Stimulated activated effector memory CD8-positive, alpha-beta T cell treated with anti-CD3 and anti-CD28 coated beads, Interleukin-12 subunit alpha, Interleukin-12 subunit beta, amount 100 ng/mL, for 72 hours (primary cell): ENCODE measurements at regions not wholly inside any gene's neighbourhood (a gene's known extent, or its start where the extent isn't known, plus 50 kb on each side); places are given as distances from the start of the nearest gene placed in this dataset.

Source experiments
- ATAC-seq: fragments of 150-1000 bp; cut with Tn5 transposase; 2 replicates; pipeline ENCODE4 v1.10.0; 2021
- DNase-seq, 2 donors: peaks; one replicate each; pipeline ENCODE4 v3.0.0; 2021 to 2022; ENCODE audit warnings: low spot score in 2 of 2
- H3K27ac Mint-ChIP-seq: one replicate; pipeline ENCODE4 v1.8.0; 2022; ENCODE audit warnings: mild to moderate bottlenecking, mixed read lengths
- H3K36me3 Mint-ChIP-seq: one replicate; pipeline ENCODE4 v1.8.0; 2022; ENCODE audit warnings: mild to moderate bottlenecking, mixed read lengths
- H3K4me1 Mint-ChIP-seq: one replicate; pipeline ENCODE4 v1.8.0; 2022; ENCODE audit warnings: mixed read lengths
- H3K4me3 Mint-ChIP-seq: one replicate; pipeline ENCODE4 v1.8.0; 2022; ENCODE audit warnings: mild to moderate bottlenecking, mixed read lengths
- H3K9me3 Mint-ChIP-seq: one replicate; pipeline ENCODE4 v1.8.0; 2022; ENCODE audit warnings: mixed read lengths

GRCh38 chr16:54447576-54448440 lies 161.2 kb upstream of the IRX3 start:
- Mint-ChIP-seq H3K4me1 (no peaks in the 10 kb centered on the region), H3K27ac (no peak overlapping the region), H3K9me3 (no peaks in the 10 kb centered on the region), H3K36me3 (no peaks in the 10 kb centered on the region), H3K4me3 (no peak overlapping the region)
- DNase-seq (no peak), ATAC-seq (peak; percentile 27)

DNA sequence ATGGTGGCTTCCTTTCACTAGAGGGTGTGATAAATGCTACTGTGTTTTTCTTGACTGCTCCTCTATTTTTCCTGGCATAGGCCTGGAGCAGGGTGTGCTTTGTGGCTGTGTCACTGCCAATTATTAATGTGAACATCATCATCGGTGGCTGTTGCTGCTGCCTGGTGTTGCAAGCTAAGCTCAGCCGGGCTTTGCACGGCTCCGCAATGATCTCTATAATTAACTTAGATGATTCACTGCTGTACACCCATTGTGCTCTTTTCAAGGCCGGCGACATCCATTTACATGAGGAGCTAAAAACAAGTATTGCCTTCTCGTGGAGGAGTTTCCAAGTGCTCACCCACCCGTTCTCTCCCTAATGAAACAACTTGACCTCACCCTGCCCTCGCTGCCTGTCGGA lies 160.1 kb upstream of the IRX3 start:
- H3K4me3 Mint-ChIP-seq, result no peak overlapping the region
- ATAC-seq (no peak), DNase-seq (no peak)
- H3K27ac Mint-ChIP-seq, result no peak overlapping the region
- no peaks in the 10 kb centered on the region for H3K9me3 Mint-ChIP-seq
- no peaks in the 10 kb centered on the region for H3K4me1 Mint-ChIP-seq
- H3K36me3 Mint-ChIP-seq, result no peaks in the 10 kb centered on the region

DNA sequence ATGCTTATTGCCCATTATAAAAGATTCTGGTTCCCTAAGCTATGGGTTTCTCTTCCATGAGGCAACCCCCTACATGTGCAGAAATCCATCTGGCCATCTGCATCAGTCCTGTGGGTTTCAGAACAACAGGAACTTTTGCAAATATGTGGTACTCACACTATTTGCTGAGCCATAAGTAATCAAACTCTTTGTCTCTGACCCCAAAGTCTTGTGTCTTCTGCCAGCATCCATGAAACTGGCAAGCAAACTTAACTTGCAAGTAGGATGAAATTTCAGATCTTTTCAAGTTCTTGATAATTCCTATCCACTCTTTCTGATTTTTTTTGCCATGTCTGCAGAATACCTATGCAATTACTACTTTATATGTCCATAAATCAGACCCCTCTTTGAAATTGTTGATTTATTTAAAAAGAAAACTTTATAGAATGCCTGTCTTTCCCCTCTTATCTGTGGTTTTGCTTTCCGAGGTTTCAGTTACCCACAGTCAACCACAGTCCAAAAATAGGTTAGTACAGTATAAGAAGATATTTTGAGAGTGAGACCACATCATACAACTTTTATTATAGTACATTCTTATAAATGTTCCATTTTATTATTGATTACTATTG lies 158.4 kb upstream of the IRX3 start:
- H3K4me1 Mint-ChIP-seq, result no peaks in the 10 kb centered on the region
- H3K4me3 Mint-ChIP-seq, result no peak overlapping the region
- H3K9me3 Mint-ChIP-seq, result no peaks in the 10 kb centered on the region
- no peak overlapping the region for H3K27ac Mint-ChIP-seq
- H3K36me3 Mint-ChIP-seq, result no peaks in the 10 kb centered on the region
- no peak for ATAC-seq
- no peak for DNase-seq

- no peak for ATAC-seq
- no peak for DNase-seq
- H3K9me3 Mint-ChIP-seq, result no peaks in the 10 kb centered on the region
Observed at GRCh38 chr16:54443839-54444238, 157.3 kb upstream of the IRX3 start.

DNA sequence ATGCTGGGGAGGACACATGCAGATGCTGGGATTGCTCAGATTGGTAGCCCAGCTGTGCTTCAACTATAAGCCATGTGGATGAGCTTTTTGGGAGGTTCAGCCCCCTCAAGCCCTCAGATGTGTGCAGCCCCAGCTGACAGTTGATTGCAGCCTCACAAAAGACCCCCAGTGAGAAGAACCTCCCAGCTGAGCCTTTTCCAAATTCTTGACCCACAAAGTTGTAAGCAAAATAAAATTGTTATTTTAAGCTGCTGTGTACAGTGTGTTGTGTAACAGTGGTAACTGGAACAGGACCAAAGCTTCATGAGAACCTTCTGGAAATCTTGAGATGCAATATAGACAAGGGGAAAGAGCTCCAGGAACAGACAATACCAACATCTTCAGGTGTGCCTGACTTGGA lies 156.8 kb upstream of the IRX3 start:
- Mint-ChIP-seq H3K4me3 (no peak overlapping the region), H3K4me1 (no peaks in the 10 kb centered on the region), H3K36me3 (no peaks in the 10 kb centered on the region), H3K9me3 (no peaks in the 10 kb centered on the region), H3K27ac (no peak overlapping the region)
- DNase-seq (no peak), ATAC-seq (no peak)

More at GRCh38 chr16:54443839-54444238, 157.3 kb upstream of the IRX3 start:
- Mint-ChIP-seq H3K4me1 (no peaks in the 10 kb centered on the region), H3K36me3 (no peaks in the 10 kb centered on the region), H3K4me3 (no peak overlapping the region), H3K27ac (no peak overlapping the region)

GRCh38 chr16:54442864-54443263 lies 156.3 kb upstream of the IRX3 start:
- no peaks in the 10 kb centered on the region for H3K9me3 Mint-ChIP-seq
- no peaks in the 10 kb centered on the region for H3K36me3 Mint-ChIP-seq
- no peaks in the 10 kb centered on the region for H3K4me1 Mint-ChIP-seq
- ATAC-seq (no peak), DNase-seq (no peak)
- H3K27ac Mint-ChIP-seq, result no peak overlapping the region
- no peak overlapping the region for H3K4me3 Mint-ChIP-seq

GRCh38 chr16:54438469-54438868 lies 151.9 kb upstream of the IRX3 start:
- Mint-ChIP-seq H3K9me3 (no peaks in the 10 kb centered on the region), H3K27ac (no peak overlapping the region), H3K36me3 (no peaks in the 10 kb centered on the region), H3K4me1 (no peaks in the 10 kb centered on the region), H3K4me3 (no peak overlapping the region)
- DNase-seq, result no peak
- ATAC-seq, result no peak

- DNase-seq (no peak), ATAC-seq (no peak)
- Mint-ChIP-seq H3K9me3 (no peaks in the 10 kb centered on the region), H3K36me3 (no peaks in the 10 kb centered on the region), H3K27ac (no peak overlapping the region), H3K4me1 (no peaks in the 10 kb centered on the region), H3K4me3 (no peak overlapping the region)
Observed at GRCh38 chr16:54437921-54438320, 151.3 kb upstream of the IRX3 start.

DNA sequence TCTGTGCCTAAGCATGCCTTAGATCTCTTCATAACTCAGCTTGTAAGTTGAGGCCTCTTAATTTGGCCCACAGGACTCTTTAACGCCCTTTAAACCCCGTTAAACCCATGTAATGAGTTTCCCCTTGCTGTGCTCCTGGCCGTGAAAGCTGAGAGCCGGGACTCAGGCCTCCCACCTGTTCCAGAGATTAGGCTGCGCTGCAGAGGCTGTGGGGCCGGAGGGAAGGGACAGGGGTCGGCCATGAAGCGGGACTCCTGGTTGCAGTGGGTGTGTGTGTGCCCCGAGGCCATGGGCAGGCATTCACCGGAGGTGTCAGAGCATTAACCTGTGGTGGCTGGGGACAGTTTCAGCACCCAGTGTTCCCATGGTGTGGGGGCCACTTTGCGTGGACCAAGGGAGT lies 150.8 kb upstream of the IRX3 start:
- no peaks in the 10 kb centered on the region for H3K4me1 Mint-ChIP-seq
- ATAC-seq (no peak), DNase-seq (no peak)
- H3K27ac Mint-ChIP-seq, result no peak overlapping the region
- H3K36me3 Mint-ChIP-seq, result no peaks in the 10 kb centered on the region
- no peak overlapping the region for H3K4me3 Mint-ChIP-seq
- H3K9me3 Mint-ChIP-seq, result no peaks in the 10 kb centered on the region

GRCh38 chr16:54436346-54436745 lies 149.8 kb upstream of the IRX3 start:
- Mint-ChIP-seq H3K27ac (no peak overlapping the region), H3K36me3 (no peaks in the 10 kb centered on the region)

GRCh38 chr16:54434859-54435258 lies 148.3 kb upstream of the IRX3 start:
- ATAC-seq (no peak), DNase-seq (no peak)
- Mint-ChIP-seq H3K27ac (no peak overlapping the region), H3K9me3 (peaks cover 3% of the 10 kb centered on the region), H3K4me1 (no peaks in the 10 kb centered on the region), H3K4me3 (no peak overlapping the region), H3K36me3 (no peaks in the 10 kb centered on the region)

More at GRCh38 chr16:54436346-54436745, 149.8 kb upstream of the IRX3 start:
- no peaks in the 10 kb centered on the region for H3K4me1 Mint-ChIP-seq
- H3K9me3 Mint-ChIP-seq, result no peaks in the 10 kb centered on the region
- DNase-seq, result no peak
- H3K4me3 Mint-ChIP-seq, result no peak overlapping the region
- ATAC-seq, result no peak

DNA sequence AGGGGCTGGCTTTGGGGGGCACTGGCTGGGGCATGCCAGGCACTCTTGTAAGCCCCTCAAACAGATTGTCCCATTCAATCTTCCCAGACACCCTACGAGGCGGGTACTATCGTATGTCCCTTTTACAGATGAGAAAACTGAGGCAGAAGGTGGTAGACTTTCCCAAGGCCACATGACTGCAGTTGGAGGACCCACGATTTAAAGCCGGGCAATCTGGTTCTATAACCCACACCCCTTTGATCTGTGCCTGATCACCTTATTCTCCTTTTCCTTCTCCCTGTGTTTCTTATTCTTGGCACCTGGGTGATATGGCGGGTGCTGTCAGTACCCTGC lies 146.3 kb upstream of the IRX3 start:
- H3K36me3 Mint-ChIP-seq, result no peaks in the 10 kb centered on the region
- no peak for ATAC-seq
- peaks cover 3% of the 10 kb centered on the region for H3K9me3 Mint-ChIP-seq

DNA sequence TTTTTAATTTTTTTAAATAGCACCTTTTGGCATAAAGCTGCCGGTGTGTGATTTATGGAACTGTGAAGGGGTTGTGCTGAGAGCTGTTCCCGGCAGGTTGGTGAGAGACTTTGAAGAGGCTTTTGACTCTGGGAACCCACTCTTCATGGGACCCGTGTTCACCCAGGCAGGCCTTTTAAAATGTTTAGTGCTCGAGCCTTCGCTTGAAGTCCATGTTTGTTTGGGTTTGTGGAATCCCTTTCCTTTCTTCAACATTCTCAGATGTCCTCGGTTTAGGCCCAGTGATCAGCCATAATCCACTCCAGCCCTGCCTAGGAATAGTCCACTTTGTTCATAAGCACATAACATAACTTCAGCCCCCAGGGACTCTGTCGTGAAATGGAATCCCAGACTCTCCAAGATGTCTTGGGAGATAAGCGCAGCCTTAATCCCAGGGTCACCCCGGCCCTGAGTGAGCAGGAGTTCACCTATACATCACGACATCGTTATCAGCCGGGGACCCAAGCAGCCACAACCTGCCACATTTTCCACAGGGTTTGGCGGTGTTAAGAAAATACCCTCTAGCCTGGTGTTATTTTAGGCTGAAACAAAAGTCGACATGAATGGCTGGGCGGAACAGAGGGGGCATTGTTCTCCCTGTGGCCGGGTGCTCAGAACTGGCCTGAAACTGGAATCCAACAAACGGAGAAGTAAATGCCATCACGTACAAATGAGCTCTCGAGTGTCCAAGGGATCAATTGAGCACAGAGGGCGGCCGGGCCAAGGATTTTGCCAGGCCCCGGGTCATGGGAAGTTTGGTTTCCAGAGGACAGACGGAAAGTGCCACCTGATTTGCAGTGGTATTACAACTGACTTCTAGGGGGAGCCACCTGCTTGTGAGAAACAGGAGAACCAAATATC lies 145.7 kb upstream of the IRX3 start:
- DNase-seq (no peak), ATAC-seq (no peak)
- Mint-ChIP-seq H3K27ac (no peak overlapping the region), H3K36me3 (no peaks in the 10 kb centered on the region), H3K4me3 (no peak overlapping the region), H3K9me3 (peaks cover 3% of the 10 kb centered on the region), H3K4me1 (no peaks in the 10 kb centered on the region)

More for the DNA sequence above, 146.3 kb upstream of the IRX3 start:
- H3K4me3 Mint-ChIP-seq, result no peak overlapping the region
- DNase-seq, result no peak
- no peaks in the 10 kb centered on the region for H3K4me1 Mint-ChIP-seq
- H3K27ac Mint-ChIP-seq, result no peak overlapping the region

DNA sequence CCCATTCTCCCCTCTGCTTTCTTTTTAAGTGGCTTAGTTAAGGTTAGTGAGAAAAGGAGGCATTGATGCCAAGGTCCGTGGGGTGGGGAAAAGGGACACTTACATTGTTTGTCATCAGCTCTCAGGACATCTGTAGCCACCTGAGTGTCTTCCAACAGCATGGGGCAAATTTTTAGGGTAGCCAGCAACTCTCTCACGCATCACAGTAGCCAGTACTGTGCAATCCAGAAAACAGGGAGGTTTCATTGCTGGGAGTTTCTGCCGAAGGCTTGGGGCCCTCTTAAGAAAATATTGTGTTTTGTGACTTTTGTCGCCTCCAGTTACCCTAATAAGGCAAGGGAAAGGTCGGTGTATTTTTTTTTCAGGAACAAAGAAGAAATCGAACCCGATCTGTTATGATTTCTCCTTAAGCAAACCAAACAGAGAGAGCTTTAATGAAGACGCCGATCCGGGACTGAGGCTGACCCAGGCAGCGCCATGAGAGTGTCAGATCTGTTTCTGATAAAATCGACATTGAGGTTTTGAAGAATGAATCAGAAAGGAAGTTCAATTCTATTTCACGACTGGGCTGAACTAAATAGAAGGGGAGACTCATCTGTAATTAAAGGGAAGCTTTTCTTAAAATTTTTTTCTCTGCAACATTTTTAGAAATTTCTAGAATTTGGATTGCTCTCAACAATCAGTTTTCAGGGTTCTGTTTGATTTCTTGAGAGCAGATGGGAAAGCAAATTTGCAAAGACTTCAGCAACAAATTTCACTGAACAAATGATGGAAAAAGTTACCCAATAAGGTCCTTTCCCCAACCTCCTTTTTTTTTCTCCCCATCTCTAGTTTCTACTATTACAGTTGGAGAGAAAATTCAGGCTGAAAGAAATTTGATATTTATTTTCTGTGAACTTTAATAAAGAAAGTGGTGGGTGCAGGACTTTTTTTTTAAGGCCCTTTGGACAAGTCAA lies 144.7 kb upstream of the IRX3 start:
- Mint-ChIP-seq H3K27ac (no peak overlapping the region), H3K4me1 (no peaks in the 10 kb centered on the region), H3K4me3 (no peak overlapping the region), H3K9me3 (peaks cover 3% of the 10 kb centered on the region), H3K36me3 (no peaks in the 10 kb centered on the region)
- ATAC-seq (no peak), DNase-seq (no peak)
